Hematopoietic multipotent progenitor cell treated with erythropoietin and hydrocortisone succinate and interleukin-3 and kit ligand, for 17 days (in vitro differentiated cells): ENCODE measurements at regions not wholly inside any gene's neighbourhood (a gene's known extent, or its start where the extent isn't known, plus 50 kb on each side); places are given as distances from the start of the nearest gene placed in this dataset.
"Not testable (repeated sequence)": the region's sequence is repeated elsewhere in the genome, so short reads cannot be mapped to it uniquely, and the experiment has no call there.

Experiments
- DNase-seq: peaks from one replicate; pipeline ENCODE4 v3.0.0-alpha.2; 2015; ENCODE audit warnings: low spot score

DNA sequence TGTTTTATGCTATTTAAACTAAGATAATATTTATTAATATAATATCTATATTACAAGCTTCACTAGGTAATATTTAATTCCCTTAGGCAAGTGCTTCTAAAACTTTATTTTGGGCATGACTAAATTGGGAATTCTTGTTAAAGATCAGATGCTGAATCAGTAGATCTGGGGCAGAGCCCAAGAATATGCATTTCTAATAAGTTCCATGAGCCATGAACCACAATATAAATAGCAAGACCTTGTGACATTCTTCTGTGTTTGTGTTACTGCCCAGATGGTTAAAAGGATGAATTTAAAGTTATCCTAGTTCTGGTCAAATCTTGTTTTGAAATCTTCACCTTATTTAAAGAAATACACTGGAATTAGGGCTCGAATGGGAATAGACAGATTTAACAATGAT is 258.4 kb upstream of the CACNA2D1 start:
- no peak for DNase-seq

DNA sequence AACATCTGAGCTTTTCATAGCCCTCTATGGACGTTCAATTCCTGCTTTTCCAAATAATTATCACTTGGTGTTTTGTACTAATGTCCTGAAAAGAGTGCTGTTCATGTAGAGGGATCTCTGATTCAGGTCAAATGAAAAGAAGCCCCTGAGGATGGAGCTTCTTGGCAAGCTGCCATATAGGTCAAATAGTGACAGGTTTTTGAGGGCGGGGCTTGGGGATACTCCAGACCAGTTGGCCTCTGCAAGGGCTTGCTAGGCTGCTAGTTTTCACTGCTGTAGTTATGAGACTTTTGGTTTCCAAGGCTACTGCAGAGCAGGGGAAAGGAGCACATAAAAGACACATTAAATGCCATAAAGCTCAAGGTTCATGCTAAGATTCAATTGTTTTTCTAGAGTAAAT is 257.2 kb upstream of the CACNA2D1 start:
- no peak for DNase-seq

DNA sequence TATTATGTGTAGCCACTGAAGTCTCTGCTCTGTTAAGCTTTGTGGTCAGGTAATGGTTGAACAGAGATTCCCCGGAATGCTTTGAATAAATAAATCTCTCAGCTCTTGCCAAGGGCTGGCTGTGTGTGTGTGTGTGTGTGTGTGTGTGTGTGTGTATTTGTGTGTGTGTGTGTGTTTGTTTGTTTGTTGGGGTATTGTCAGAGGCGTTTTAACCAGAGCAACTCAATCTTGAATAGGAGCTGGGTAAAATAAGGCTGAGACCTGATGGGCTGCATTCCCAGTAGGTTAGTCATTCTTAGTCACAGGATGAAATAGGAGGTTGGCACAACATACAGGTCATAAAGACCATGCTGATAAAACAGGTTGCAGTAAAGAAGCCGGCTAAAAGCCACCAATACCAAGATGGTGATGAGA is 256.2 kb upstream of the CACNA2D1 start:
- no peak for DNase-seq

DNA sequence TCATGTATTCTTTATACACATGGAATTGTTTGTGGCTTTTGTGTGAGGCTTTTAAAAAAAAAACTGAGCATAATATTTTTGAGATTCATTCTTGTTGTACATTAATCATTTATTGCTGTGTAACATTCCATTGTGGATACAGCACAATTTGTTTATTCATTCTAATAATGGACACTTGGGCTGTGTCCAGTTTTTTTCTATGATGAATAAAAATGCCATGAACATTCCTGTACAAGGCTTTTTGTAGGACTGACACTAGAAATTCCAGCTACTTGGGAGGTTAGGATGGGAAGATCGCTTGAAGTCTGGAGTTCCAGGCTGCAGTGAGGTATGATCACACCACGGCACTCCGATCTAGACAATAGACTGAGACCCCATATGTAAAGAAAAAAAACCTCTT is 254.3 kb upstream of the CACNA2D1 start:
- DNase-seq = no peak

GRCh38 chr7:82696631-82697030 is 253.1 kb upstream of the CACNA2D1 start:
- no peak for DNase-seq

DNA sequence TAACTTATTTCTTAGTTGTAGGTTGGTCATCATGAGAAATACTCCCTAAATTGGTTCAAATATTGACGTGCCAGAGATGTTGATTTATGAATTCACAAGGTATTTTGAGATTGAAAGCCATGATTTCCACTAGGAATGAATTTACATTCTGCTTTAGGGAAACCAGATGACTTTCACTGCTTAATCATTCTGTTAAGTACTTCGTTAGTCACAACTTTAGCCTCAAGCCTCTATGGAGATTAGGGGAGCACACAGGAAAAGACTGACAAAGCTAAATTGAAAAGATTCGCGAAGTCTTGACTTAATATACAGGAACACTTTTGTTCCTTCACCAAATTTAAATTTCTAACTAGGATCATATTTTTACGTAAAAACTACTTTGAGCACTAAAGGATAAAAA is 250.4 kb upstream of the CACNA2D1 start:
- no peak for DNase-seq

- DNase-seq = no peak
Observed at GRCh38 chr7:82690929-82691328, 247.4 kb upstream of the CACNA2D1 start.

GRCh38 chr7:82685214-82685613 is 241.6 kb upstream of the CACNA2D1 start:
- no peak for DNase-seq

DNA sequence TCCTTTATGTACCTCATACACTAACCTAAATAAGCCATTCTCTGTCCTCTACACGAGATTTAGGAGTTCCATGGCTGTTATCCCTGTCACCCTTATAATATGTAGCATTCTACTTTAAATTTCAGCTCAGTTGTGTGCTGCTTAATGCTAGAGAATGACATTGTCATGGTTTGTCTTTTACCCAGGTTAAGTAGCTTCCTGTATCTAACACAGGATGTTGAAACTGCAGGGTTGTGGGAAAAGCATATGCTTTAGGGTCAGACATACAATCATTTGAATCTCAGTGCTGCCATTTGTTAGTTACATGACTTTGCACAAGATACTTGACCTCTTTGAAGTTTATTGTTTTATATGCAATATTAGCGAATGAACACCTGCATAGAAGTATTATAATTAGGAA is 235.1 kb upstream of the CACNA2D1 start:
- DNase-seq = no peak

DNA sequence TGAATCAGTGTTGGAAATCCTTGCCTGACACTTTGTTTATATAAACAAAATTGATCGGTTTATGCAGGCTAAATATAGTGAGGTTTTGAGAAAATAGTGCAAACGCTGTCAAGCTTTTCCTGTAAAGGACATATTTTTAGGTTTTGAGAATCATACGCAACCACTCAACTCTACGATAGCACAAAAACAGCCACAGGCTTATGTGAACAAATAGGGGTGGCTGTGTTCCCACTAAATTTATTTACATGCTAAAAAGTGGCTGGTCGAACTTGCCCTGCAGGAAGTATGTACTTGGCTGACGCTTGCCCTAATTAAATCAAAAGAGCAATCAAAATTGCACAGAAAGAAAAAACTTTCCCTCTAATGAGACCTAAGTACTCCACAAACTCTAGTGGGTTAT is 234.7 kb upstream of the CACNA2D1 start:
- no peak for DNase-seq

- DNase-seq = no peak
Observed at GRCh38 chr7:82677493-82677892, 233.9 kb upstream of the CACNA2D1 start.

- no peak for DNase-seq
Observed at GRCh38 chr7:82676777-82677463, 233.3 kb upstream of the CACNA2D1 start.

DNA sequence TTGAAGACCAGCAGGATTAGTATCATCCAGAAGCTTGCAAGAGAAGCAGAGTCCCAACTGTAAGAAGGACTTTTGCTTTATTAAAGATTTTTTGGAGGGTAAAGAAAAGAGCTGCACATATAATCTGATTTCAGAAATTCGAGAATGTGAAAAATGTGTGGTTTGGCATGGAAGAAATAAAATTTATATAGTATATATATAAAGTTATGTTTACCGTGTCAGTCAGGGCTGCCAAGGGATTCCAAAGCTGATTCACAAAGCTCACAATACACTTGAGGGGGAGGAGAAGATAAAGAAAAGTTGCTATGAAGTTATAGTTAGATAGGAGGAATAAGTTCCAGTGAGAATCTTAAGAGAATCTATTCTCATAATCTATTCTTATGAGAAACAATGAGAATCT is 231.8 kb upstream of the CACNA2D1 start:
- no peak for DNase-seq

- no peak for DNase-seq
Observed at GRCh38 chr7:82674268-82674667, 230.7 kb upstream of the CACNA2D1 start.

- DNase-seq = no peak
Observed at GRCh38 chr7:82672078-82672477, 228.5 kb upstream of the CACNA2D1 start.

GRCh38 chr7:82669141-82669540 is 225.6 kb upstream of the CACNA2D1 start:
- no peak for DNase-seq

DNA sequence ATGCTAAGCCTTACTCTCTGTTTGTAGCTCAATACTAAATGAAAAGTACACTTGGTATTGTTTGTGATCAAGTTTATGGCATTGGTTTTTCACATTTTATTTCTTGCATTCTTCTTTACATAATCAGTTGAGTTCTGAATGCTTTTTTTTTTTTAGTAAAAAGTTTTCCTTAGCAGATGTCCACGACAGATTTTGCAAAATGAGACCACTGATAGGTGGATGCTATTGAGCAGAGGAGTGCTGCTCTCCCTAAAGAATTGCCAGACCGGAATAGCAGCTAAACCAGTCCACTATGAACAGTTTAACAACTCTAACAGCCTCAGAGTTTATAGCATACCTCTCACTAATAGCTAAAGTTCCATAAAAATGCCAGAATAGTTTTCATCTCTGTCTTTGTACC is 225.1 kb upstream of the CACNA2D1 start:
- DNase-seq = no peak

GRCh38 chr7:82665966-82666507 is 222.5 kb upstream of the CACNA2D1 start:
- no peak for DNase-seq

DNA sequence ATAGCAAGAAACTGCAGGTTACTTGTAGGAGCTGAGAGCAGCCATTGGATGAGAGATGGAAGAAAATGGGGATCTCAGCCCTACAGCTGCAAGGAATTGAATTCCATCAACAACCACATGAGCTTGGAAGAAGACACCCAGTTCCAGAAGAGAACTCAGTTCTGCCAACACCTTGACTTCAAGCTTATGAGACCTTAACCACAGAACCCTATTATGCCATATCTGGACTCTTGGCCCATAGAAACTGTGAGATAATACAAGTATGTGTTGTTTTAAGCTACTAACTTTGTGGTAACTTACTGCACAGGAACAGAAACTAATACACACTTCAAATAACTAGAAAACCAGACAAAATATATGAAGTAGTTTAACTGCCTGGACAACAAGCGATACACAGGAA is 212.4 kb upstream of the CACNA2D1 start:
- DNase-seq = no peak

DNA sequence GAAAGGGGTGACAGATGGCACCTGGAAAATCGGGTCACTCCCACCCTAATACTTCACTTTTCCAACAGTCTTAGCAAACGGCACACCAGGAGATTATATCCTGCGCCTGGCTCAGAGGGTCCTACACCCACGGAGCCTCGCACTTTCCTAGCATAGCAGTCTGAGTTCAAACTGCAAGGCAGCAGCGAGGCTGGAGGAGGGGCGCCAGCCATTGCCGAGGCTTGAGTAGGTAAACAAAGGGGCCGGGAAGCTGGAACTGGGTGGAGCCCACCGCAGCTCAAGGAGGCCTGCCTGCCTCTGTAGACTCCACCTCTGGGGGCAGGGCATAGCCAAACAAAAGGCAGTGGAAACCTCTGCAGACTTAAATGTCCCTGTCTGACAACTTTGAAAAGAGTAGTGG is 206.5 kb upstream of the CACNA2D1 start:
- DNase-seq = not testable (repeated sequence)

GRCh38 chr7:82633592-82633991 is 190.0 kb upstream of the CACNA2D1 start:
- DNase-seq = no peak

DNA sequence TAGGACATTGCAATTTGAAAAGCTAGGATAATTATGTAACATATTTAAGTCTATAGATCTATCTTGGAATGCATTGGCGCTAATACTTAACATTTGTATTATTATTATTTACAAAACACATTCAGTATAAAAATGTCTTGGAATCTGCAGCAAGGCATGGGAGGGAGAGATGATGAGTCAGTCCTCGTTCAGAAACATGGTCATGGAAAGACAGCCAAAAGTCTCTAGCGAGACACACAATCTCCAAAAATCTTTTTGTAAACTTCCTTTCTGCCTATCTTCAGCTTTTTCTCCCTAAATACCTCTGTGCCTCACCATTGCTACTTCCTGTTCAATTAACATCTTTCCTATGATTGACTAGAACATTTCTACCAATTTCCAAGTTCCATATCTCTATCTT is 188.4 kb upstream of the CACNA2D1 start:
- no peak for DNase-seq

DNA sequence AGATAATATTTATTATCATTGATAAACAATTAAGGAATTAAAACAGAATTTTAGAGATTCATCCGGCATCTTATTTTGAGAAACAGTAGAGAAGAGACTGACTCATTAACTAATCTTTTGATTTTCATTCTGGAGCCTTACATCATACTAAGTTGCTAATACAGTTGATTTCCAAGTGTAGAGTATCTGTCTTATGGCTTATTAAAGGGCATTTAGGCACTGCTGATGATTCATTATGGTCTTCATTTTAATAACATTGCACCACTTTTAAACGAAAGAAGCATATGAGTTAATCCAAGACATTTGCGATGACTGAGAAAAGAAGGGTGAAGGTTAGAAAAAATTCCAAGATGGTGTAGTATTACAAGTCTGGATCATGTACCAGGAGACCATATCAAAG is 186.0 kb upstream of the CACNA2D1 start:
- no peak for DNase-seq

DNA sequence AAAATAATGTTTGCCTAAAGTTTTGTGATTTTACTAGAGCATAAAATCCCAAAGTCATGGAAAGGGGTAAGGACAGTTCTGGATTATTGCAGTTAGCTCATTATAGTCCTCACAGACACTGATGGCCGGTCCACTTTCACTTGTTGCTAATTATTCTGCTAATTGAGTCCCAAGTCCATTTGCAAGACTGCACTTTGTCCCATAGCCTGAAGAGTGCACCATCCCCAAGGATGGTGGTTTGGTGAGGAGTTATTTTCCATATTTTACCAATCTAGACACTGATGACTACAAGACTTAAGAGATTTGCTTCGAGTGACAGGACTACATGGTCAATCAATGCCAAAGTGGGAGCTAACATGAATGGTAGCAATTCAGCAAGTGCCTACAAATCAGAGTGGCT is 181.8 kb upstream of the CACNA2D1 start:
- no peak for DNase-seq
